Kidney epithelial cell (primary cell): ENCODE measurements at regions not wholly inside any gene's neighbourhood (a gene's known extent, or its start where the extent isn't known, plus 50 kb on each side); places are given as distances from the start of the nearest gene placed in this dataset.

Experiments used
- DNase-seq: peaks from one replicate; pipeline ENCODE4 v3.0.0-alpha.2; 2010; ENCODE audit warnings: low read depth
- H3K27me3 ChIP-seq: 2 replicates; pipeline ENCODE4 v1.6.0; 2011; ENCODE audit warnings: low read length; ENCODE audit not compliant: control insufficient read depth, insufficient read depth
- H3K36me3 ChIP-seq: 2 replicates; pipeline ENCODE4 v1.5.1; 2011; ENCODE audit warnings: low read length; ENCODE audit not compliant: control insufficient read depth, insufficient read depth
- H3K4me3 ChIP-seq: 2 replicates; pipeline ENCODE4 v1.5.1; 2011; ENCODE audit warnings: low read depth, mild to moderate bottlenecking, control low read depth, low read length
- TF ChIP-seq, protein P1 (sequence below): IDR thresholded peaks from 2 replicates; pipeline ENCODE4 v1.5.1; 2011; ENCODE audit warnings: mild to moderate bottlenecking, moderate library complexity, low read length, control low read depth, inconsistent platforms; ENCODE audit not compliant: insufficient read depth, poor library complexity, severe bottlenecking

DNA sequence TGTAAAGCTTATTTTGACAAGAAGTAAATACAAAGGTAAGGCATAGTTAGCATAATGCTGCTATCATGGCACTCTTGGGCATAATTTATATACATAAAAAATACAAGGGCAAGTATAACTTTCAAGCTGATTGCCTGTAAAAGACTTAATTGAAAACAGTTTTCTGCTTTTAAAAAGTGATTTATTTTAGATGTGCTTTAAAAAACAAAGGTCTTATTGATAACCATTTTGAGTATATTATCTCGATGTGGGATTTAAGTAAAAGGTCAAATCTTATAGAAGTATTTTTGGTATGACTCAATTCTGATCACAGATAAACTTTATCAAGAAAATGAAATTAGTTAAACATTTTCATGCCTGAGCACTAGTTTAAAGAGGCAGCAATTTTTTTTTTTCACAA lies 175.8 kb downstream of the KCNRG start:
- H3K36me3 ChIP-seq, result no peaks in the 10 kb centered on the region
- DNase-seq, result no peak
- TF ChIP-seq, protein P1, sequence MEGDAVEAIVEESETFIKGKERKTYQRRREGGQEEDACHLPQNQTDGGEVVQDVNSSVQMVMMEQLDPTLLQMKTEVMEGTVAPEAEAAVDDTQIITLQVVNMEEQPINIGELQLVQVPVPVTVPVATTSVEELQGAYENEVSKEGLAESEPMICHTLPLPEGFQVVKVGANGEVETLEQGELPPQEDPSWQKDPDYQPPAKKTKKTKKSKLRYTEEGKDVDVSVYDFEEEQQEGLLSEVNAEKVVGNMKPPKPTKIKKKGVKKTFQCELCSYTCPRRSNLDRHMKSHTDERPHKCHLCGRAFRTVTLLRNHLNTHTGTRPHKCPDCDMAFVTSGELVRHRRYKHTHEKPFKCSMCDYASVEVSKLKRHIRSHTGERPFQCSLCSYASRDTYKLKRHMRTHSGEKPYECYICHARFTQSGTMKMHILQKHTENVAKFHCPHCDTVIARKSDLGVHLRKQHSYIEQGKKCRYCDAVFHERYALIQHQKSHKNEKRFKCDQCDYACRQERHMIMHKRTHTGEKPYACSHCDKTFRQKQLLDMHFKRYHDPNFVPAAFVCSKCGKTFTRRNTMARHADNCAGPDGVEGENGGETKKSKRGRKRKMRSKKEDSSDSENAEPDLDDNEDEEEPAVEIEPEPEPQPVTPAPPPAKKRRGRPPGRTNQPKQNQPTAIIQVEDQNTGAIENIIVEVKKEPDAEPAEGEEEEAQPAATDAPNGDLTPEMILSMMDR, result no peak
- no peak overlapping the region for H3K4me3 ChIP-seq
- no peaks in the 10 kb centered on the region for H3K27me3 ChIP-seq

DNA sequence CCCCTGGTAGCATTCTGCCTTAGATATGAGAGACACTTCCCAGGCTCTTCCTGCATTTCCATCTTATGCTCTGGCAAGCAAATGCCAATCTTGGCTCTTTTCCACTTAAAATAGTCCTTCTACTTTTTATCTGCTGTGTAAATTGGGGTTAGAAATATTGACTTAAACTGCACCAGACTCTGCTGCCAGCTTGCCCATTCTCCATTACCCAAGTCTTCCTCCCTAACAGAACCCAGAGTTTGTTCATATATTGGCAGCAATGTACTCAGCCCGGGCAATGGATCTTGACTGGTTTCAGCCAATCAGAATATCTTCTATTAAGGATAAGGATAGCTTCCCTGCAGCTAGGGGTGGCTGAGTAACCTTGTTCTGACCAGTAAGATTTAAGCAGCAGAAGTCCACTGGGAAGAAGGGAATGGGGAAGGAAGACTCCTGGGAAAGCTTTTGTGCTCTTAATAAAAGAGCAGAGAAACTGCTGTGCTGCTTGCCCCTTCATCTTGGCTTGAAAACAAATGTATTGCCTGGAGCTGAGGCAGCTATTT lies 177.1 kb downstream of the KCNRG start:
- no peaks in the 10 kb centered on the region for H3K27me3 ChIP-seq
- H3K4me3 ChIP-seq, result no peak overlapping the region
- TF ChIP-seq, protein P1, result no peak
- no peaks in the 10 kb centered on the region for H3K36me3 ChIP-seq
- DNase-seq, result no peak

DNA sequence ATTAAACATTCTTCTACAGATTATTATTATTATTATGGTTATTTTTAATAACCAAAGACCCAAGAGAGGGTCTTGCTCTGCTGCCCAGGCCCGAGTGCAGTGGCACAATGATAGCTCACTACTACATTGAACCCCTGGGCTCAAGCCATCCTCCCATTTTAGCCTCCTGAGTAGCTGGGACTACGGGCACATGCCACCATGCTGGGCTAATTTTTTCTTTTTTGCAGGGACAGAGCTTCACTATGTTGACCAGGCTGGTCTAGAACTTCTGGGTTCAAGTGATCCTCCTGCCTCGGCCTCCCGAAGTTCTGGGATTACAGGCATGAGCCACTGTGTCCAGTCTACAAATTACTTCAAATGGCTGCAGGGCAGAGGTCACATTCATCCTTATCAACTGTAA lies 179.8 kb downstream of the KCNRG start:
- Histone ChIP-seq H3K4me3 (no peak overlapping the region), H3K36me3 (no peaks in the 10 kb centered on the region), H3K27me3 (no peaks in the 10 kb centered on the region)
- TF ChIP-seq, protein P1, result no peak
- no peak for DNase-seq

DNA sequence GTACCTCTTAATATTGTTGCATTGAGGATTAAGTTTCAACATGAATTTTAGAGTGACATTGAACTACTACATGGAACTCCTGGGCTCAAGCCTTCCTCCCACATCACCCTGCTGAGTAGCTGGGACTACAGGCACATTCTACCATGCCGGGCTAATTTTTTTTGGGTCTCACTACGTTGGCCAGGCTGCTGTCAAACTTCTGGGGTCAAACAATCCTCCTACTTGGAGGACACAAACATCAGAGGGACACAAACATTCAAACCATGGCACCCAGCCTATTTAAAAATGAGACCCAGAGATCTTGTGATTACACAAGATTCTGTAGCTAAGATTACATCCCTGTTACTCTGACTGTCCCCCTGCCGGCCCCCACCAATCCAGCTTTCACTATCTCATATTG lies 180.9 kb downstream of the KCNRG start:
- TF ChIP-seq, protein P1, result no peak
- H3K4me3 ChIP-seq, result no peak overlapping the region
- H3K27me3 ChIP-seq, result no peaks in the 10 kb centered on the region
- DNase-seq, result no peak
- H3K36me3 ChIP-seq, result no peaks in the 10 kb centered on the region

DNA sequence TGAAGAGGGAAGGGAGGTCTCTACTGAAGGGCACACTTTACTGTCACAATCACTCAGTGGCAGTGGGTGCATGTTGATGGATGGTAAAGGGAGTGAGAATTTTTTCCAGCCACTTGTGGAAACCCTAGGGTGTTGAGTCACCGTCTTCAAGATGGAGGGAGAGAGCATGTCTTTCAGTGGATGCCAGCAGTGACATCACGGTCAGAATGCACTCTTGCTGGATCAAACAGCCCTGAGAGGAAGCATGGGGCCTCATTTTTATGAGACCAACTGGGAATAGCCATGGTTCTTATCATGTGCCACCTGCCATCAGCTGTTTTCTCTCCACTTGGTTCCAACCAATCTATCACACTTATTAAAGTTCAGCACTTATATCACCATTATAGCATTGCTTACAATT lies 182.5 kb downstream of the KCNRG start:
- TF ChIP-seq, protein P1, result no peak
- no peak overlapping the region for H3K4me3 ChIP-seq
- no peaks in the 10 kb centered on the region for H3K27me3 ChIP-seq
- no peaks in the 10 kb centered on the region for H3K36me3 ChIP-seq
- DNase-seq, result no peak

DNA sequence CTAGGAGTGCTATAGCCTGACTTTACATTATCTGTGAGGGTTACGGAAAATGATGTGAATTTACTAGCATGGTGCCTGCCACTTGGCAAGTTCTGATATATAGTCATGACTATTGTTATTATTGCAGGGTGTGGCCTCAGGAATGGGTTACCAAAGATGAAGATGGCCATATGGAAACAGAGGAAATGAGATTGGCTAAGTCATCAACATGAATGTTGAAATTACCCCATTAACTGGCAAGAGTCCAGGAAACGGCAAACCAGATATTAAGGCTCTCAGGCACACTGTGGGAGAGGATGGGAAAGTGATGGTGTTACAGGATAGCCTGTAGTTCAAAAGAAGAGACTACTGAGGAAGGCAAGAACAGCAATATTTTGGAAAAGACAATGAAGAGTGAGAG lies 183.3 kb downstream of the KCNRG start:
- no peak for DNase-seq
- H3K27me3 ChIP-seq, result no peaks in the 10 kb centered on the region
- H3K36me3 ChIP-seq, result no peaks in the 10 kb centered on the region
- TF ChIP-seq, protein P1, result no peak
- H3K4me3 ChIP-seq, result no peak overlapping the region
